ENCODE measurements at regions not wholly inside any gene's neighbourhood (a gene's known extent, or its start where the extent isn't known, plus 50 kb on each side); places are given as distances from the start of the nearest gene placed in this dataset.
"Not testable (repeated sequence)": the region's sequence is repeated elsewhere in the genome, so short reads cannot be mapped to it uniquely, and the experiment has no call there.

GRCh38 chr22:23382428-23383218 lies 197.5 kb downstream of the IGLL1 start:
- H3K27ac ChIP-seq: no peak overlapping the region
- TF ChIP-seq CTCF (conservative IDR thresholded peaks at IDR 0.05): no peak

- no peak for TF ChIP-seq CTCF (conservative IDR thresholded peaks at IDR 0.05)
- no peak overlapping the region for H3K27ac ChIP-seq
Observed at GRCh38 chr22:23381661-23382427, 198.2 kb downstream of the IGLL1 start.

- TF ChIP-seq CTCF (conservative IDR thresholded peaks at IDR 0.05): no peak
- H3K27ac ChIP-seq: no peak overlapping the region
Observed at GRCh38 chr22:23380911-23381310, 199.2 kb downstream of the IGLL1 start.

- no peak for TF ChIP-seq CTCF (conservative IDR thresholded peaks at IDR 0.05)
- no peak overlapping the region for H3K27ac ChIP-seq
Observed at GRCh38 chr22:23380230-23380573, 199.9 kb downstream of the IGLL1 start.

- not testable (repeated sequence) for H3K27ac ChIP-seq
Observed at GRCh38 chr22:23379540-23380229, 199.4 kb downstream of the BCR start.

GRCh38 chr22:23377767-23378166 lies 197.5 kb downstream of the BCR start:
- no peak for TF ChIP-seq CTCF (conservative IDR thresholded peaks at IDR 0.05)
- no peak overlapping the region for H3K27ac ChIP-seq

- no peak for TF ChIP-seq CTCF (conservative IDR thresholded peaks at IDR 0.05)
Observed at GRCh38 chr22:23376256-23376655, 195.9 kb downstream of the BCR start.

More at GRCh38 chr22:23376256-23376655, 195.9 kb downstream of the BCR start:
- no peak overlapping the region for H3K27ac ChIP-seq
